ENCODE measurements at regions not wholly inside any gene's neighbourhood (a gene's known extent, or its start where the extent isn't known, plus 50 kb on each side); places are given as distances from the start of the nearest gene placed in this dataset.

DNA sequence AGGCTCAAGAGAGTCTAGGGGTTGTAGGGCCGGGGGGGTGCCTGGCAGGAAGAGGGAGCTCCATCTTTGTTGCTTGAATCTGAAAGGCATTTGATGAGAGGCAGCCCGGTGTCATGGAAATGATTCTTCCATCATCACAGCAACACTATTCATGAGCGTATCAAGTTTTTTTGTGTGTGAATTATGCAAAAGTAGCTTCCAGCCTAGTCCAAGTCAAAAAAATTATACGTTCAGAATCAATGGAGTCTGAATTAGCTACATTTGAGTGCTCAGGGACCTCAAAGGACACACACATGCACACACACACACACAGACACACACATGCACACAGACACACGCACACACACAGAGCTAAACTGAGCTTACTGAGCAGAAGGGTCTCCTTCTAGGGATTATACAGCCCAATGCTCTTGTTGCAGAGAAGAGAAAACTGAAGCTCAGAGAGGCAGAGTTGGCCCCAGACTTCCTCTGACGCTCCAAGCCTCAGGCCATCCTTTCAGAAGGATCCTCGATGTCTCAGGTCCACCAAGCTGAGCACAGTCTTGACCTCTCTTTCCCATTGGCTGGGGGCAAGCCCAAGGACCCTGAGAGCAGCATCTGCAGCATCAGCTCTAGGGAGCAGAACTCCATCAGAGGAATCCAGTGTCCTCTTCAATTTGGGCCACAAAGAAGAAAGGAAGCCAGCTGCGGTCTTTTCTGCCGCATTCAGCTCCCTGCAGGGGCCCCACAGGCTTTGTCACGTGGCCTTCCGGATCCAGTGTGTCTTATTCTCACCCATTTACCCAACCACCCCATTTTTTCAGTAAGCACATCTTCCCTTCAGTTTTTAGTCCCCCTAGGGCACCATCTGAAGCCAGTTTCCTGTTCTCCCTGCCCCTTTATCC is 228.0 kb downstream of the UACA start:
- TF ChIP-seq, protein P1, sequence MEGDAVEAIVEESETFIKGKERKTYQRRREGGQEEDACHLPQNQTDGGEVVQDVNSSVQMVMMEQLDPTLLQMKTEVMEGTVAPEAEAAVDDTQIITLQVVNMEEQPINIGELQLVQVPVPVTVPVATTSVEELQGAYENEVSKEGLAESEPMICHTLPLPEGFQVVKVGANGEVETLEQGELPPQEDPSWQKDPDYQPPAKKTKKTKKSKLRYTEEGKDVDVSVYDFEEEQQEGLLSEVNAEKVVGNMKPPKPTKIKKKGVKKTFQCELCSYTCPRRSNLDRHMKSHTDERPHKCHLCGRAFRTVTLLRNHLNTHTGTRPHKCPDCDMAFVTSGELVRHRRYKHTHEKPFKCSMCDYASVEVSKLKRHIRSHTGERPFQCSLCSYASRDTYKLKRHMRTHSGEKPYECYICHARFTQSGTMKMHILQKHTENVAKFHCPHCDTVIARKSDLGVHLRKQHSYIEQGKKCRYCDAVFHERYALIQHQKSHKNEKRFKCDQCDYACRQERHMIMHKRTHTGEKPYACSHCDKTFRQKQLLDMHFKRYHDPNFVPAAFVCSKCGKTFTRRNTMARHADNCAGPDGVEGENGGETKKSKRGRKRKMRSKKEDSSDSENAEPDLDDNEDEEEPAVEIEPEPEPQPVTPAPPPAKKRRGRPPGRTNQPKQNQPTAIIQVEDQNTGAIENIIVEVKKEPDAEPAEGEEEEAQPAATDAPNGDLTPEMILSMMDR (IDR thresholded peaks at IDR 0.05; ENCODE audit: insufficient read depth, low read length): no peak
- no peak for TF ChIP-seq SPI1 (IDR thresholded peaks at IDR 0.05; ENCODE audit: borderline replicate concordance, low read depth)
